ENCODE measurements at regions not wholly inside any gene's neighbourhood (a gene's known extent, or its start where the extent isn't known, plus 50 kb on each side); places are given as distances from the start of the nearest gene placed in this dataset.
"Not testable (repeated sequence)": the region's sequence is repeated elsewhere in the genome, so short reads cannot be mapped to it uniquely, and the experiment has no call there.

- WGBS: 93% methylated on average over 3 of the region's 3 CpGs
- TF ChIP-seq POLR2AphosphoS5 (IDR thresholded peaks at IDR 0.05) (no peak), EP300 (IDR thresholded peaks at IDR 0.05) (no peak), CTCF (IDR thresholded peaks at IDR 0.05) (no peak), POLR2A (IDR thresholded peaks at IDR 0.05) (no peak)
- no peaks in the 10 kb centered on the region for H3K4me1 ChIP-seq
Measured at GRCh38 chr6:81875782-81876293, 123.4 kb upstream of the TENT5A start.

GRCh38 chr6:81869749-81870508 lies 117.4 kb upstream of the TENT5A start:
- H3K36me3 ChIP-seq; H3K4me3 ChIP-seq; H3K4me1 ChIP-seq; DNase-seq (ENCODE audit: low spot score in 2 of 2); H3K27me3 ChIP-seq; H3K9me3 ChIP-seq; H3K27ac ChIP-seq: not testable (repeated sequence)
- WGBS: 85% methylated on average over 5 of the region's 11 CpGs

More at GRCh38 chr6:81875782-81876293, 123.4 kb upstream of the TENT5A start:
- Histone ChIP-seq H3K36me3 (no peaks in the 10 kb centered on the region), H3K4me3 (no peak overlapping the region), H3K27ac (no peak overlapping the region), H3K9me3 (peaks cover 4% of the 10 kb centered on the region), H3K27me3 (no peaks in the 10 kb centered on the region)
- DNase-seq (ENCODE audit: low spot score in 2 of 2): no peak

GRCh38 chr6:81865712-81866111 lies 113.2 kb upstream of the TENT5A start:
- no peak overlapping the region for H3K27ac ChIP-seq
- H3K4me1 ChIP-seq: no peaks in the 10 kb centered on the region
- no peaks in the 10 kb centered on the region for H3K36me3 ChIP-seq
- TF ChIP-seq EP300 (IDR thresholded peaks at IDR 0.05) (no peak), POLR2AphosphoS5 (IDR thresholded peaks at IDR 0.05) (no peak), CTCF (IDR thresholded peaks at IDR 0.05) (no peak), POLR2A (IDR thresholded peaks at IDR 0.05) (no peak)
- DNase-seq (ENCODE audit: low spot score in 2 of 2): no peak
- no peaks in the 10 kb centered on the region for H3K9me3 ChIP-seq
- 64% methylated on average over 3 of the region's 3 CpGs for WGBS
- no peaks in the 10 kb centered on the region for H3K27me3 ChIP-seq
- no peak overlapping the region for H3K4me3 ChIP-seq

GRCh38 chr6:81864124-81864523 lies 111.6 kb upstream of the TENT5A start:
- H3K36me3 ChIP-seq: no peaks in the 10 kb centered on the region
- DNase-seq (ENCODE audit: low spot score in 2 of 2): no peak
- H3K27me3 ChIP-seq: no peaks in the 10 kb centered on the region
- H3K4me3 ChIP-seq: no peak overlapping the region
- H3K9me3 ChIP-seq: no peaks in the 10 kb centered on the region
- WGBS: 87% methylated on average over 2 of the region's 2 CpGs
- H3K4me1 ChIP-seq: peaks cover 5% of the 10 kb centered on the region
- H3K27ac ChIP-seq: no peak overlapping the region
- TF ChIP-seq POLR2AphosphoS5 (IDR thresholded peaks at IDR 0.05) (no peak), CTCF (IDR thresholded peaks at IDR 0.05) (no peak), EP300 (IDR thresholded peaks at IDR 0.05) (no peak), POLR2A (IDR thresholded peaks at IDR 0.05) (no peak)

- H3K4me1 ChIP-seq: peaks cover 5% of the 10 kb centered on the region
- 74% methylated on average over 1 of the region's 1 CpG for WGBS
- TF ChIP-seq POLR2AphosphoS5 (IDR thresholded peaks at IDR 0.05) (no peak), CTCF (IDR thresholded peaks at IDR 0.05) (no peak), POLR2A (IDR thresholded peaks at IDR 0.05) (no peak), EP300 (IDR thresholded peaks at IDR 0.05) (no peak)
Measured at GRCh38 chr6:81863123-81863522, 110.6 kb upstream of the TENT5A start.

More at GRCh38 chr6:81863123-81863522, 110.6 kb upstream of the TENT5A start:
- H3K4me3 ChIP-seq: no peak overlapping the region
- no peak for DNase-seq (ENCODE audit: low spot score in 2 of 2)
- no peaks in the 10 kb centered on the region for H3K36me3 ChIP-seq
- no peaks in the 10 kb centered on the region for H3K9me3 ChIP-seq
- H3K27ac ChIP-seq: no peak overlapping the region
- H3K27me3 ChIP-seq: no peaks in the 10 kb centered on the region
